MCF 10A (cell line): ENCODE measurements at regions not wholly inside any gene's neighbourhood (a gene's known extent, or its start where the extent isn't known, plus 50 kb on each side); places are given as distances from the start of the nearest gene placed in this dataset.
A peak's percentile ranks its signal among the peaks of the same experiment; 100 is the strongest.
"Not testable (repeated sequence)": the region's sequence is repeated elsewhere in the genome, so short reads cannot be mapped to it uniquely, and the experiment has no call there.

Experiments
- BruUV-seq: library from RNA; stranded (reverse); fragments of 400-500 nt; replicated peaks from 2 replicates; lab custom pipeline; 2021; lab: Mats Ljungman, UMichigan
- CTCF ChIA-PET: fragments of 300-600 bp; sonication (Branson Sonifier 250); formaldehyde crosslinking; extraction: SDS; loops from one replicate; lab custom pipeline; 2021; ENCODE audit warnings: antibody characterized with exemption, inconsistent platforms; lab: Yijun Ruan, JAX
- POLR2A ChIA-PET: fragments of 300-600, 350-650 bp; sonication (Branson Sonifier 250); formaldehyde crosslinking; extraction: SDS; loops from one replicate; lab custom pipeline; 2020; ENCODE audit warnings: antibody characterized with exemption, inconsistent platforms; lab: Yijun Ruan, JAX
- DNase-seq: peaks from one replicate; pipeline ENCODE4 v3.0.0-alpha.2; 2018; ENCODE audit not compliant: unreplicated experiment
- H3K27ac Mint-ChIP-seq: one replicate; pipeline ENCODE4 v1.8.0; 2022; ENCODE audit warnings: mild to moderate bottlenecking, low read depth, mixed read lengths; ENCODE audit not compliant: unreplicated experiment
- H3K27me3 Mint-ChIP-seq: one replicate; pipeline ENCODE4 v1.8.0; 2022; ENCODE audit warnings: mixed read lengths; ENCODE audit not compliant: insufficient read depth, unreplicated experiment
- H3K36me3 Mint-ChIP-seq: one replicate; pipeline ENCODE4 v1.8.0; 2022; ENCODE audit warnings: mild to moderate bottlenecking, moderate library complexity, mixed read lengths; ENCODE audit not compliant: insufficient read depth, unreplicated experiment
- H3K4me1 Mint-ChIP-seq: one replicate; pipeline ENCODE4 v1.8.0; 2022; ENCODE audit warnings: mixed read lengths; ENCODE audit not compliant: insufficient read depth, unreplicated experiment
- H3K4me3 Mint-ChIP-seq: one replicate; pipeline ENCODE4 v1.8.0; 2022; ENCODE audit warnings: mild to moderate bottlenecking, moderate library complexity, mixed read lengths; ENCODE audit not compliant: unreplicated experiment
- H3K9me3 Mint-ChIP-seq: one replicate; pipeline ENCODE4 v1.8.0; 2022; ENCODE audit warnings: mixed read lengths; ENCODE audit not compliant: unreplicated experiment
- intact Hi-C: fragments of 100-400 bp; cut with micrococcal nuclease; formaldehyde crosslinking; loops from 2 replicates; pipeline ENCODE4 v1.14.1; 2022
- TF ChIP-seq, protein P1 (sequence below): fragments of 200-600 bp; IDR thresholded peaks from one replicate; pipeline ENCODE4 v1.8.0; 2022; ENCODE audit warnings: antibody characterized with exemption, mild to moderate bottlenecking; ENCODE audit not compliant: unreplicated experiment

GRCh38 chr5:51712201-51712600, 329.0 kb downstream of the ISL1 start:
- no peak overlapping the region for H3K4me3 Mint-ChIP-seq
- BruUV-seq, result no TSS peak
- H3K27me3 Mint-ChIP-seq, result no peaks in the 10 kb centered on the region
- ChIA-PET CTCF (no interaction called here), POLR2A (no interaction called here)
- no peaks in the 10 kb centered on the region for H3K9me3 Mint-ChIP-seq
- no peak overlapping the region for H3K27ac Mint-ChIP-seq
- intact Hi-C loops, result no loop called here
- no peaks in the 10 kb centered on the region for H3K4me1 Mint-ChIP-seq
- TF ChIP-seq, protein P1, sequence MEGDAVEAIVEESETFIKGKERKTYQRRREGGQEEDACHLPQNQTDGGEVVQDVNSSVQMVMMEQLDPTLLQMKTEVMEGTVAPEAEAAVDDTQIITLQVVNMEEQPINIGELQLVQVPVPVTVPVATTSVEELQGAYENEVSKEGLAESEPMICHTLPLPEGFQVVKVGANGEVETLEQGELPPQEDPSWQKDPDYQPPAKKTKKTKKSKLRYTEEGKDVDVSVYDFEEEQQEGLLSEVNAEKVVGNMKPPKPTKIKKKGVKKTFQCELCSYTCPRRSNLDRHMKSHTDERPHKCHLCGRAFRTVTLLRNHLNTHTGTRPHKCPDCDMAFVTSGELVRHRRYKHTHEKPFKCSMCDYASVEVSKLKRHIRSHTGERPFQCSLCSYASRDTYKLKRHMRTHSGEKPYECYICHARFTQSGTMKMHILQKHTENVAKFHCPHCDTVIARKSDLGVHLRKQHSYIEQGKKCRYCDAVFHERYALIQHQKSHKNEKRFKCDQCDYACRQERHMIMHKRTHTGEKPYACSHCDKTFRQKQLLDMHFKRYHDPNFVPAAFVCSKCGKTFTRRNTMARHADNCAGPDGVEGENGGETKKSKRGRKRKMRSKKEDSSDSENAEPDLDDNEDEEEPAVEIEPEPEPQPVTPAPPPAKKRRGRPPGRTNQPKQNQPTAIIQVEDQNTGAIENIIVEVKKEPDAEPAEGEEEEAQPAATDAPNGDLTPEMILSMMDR, result no peak
- H3K36me3 Mint-ChIP-seq, result no peaks in the 10 kb centered on the region
- no peak for DNase-seq

- H3K9me3 Mint-ChIP-seq, POLR2A ChIA-PET, DNase-seq, intact Hi-C loops, BruUV-seq, H3K4me1 Mint-ChIP-seq, H3K36me3 Mint-ChIP-seq, H3K4me3 Mint-ChIP-seq, H3K27me3 Mint-ChIP-seq, H3K27ac Mint-ChIP-seq: not testable (repeated sequence)
- CTCF ChIA-PET, result interaction anchor here (1.1 kb wide), 1 partner anchor 8 kb away, joined by 3 read pairs; no protein-coding TSS in a partner anchor
Measured at GRCh38 chr5:51715445-51715844, 332.2 kb downstream of the ISL1 start.

GRCh38 chr5:51731421-51732029, 348.3 kb downstream of the ISL1 start:
- DNase-seq, result peak; percentile 2
- Mint-ChIP-seq H3K4me1 (peaks cover 9% of the 10 kb centered on the region), H3K27me3 (no peaks in the 10 kb centered on the region), H3K27ac (peak overlapping the region; percentile 19), H3K4me3 (no peak overlapping the region), H3K36me3 (no peaks in the 10 kb centered on the region), H3K9me3 (no peaks in the 10 kb centered on the region)
- intact Hi-C loops, result no loop called here
- no TSS peak for BruUV-seq
- CTCF ChIA-PET, result interaction anchor here (0.6 kb wide), 2 partner anchors 625 to 724 kb away, joined by 3 read pairs; no protein-coding TSS in a partner anchor
- POLR2A ChIA-PET, result interaction anchor here (0.7 to 1.6 kb wide), 4 partner anchors 13 to 348 kb away, joined by 3 to 4 read pairs (median 4); partner anchors contain the start of gene ISL1
- TF ChIP-seq, protein P1, result no peak

DNA sequence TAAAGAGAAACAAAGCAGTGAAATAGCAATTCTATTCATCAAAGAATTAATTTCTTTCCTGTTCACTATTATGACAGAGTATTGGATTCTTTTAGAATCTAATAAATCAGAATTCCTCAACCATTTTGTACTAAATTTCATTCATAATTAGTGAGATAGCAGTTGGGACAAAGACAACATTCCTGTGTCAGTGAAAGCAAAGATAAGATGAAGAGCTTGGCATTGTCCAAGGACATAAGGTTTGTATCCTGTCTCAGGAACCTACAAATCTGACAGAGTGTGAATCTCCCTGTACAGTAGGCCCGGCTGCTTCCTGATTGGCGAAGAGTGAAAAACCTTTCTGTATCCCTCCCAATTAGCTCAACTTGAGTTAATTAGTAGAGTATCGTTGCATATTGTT, 349.1 kb downstream of the ISL1 start:
- CTCF ChIA-PET, result interaction anchor here (0.6 to 1.0 kb wide), 2 partner anchors 13 to 624 kb away, joined by 3 to 4 read pairs; no protein-coding TSS in a partner anchor
- Mint-ChIP-seq H3K27ac (peak overlapping the region; percentile 19), H3K9me3 (no peaks in the 10 kb centered on the region), H3K36me3 (no peaks in the 10 kb centered on the region), H3K4me1 (peaks cover 9% of the 10 kb centered on the region), H3K4me3 (no peak overlapping the region), H3K27me3 (no peaks in the 10 kb centered on the region)
- intact Hi-C loops, result no loop called here
- TF ChIP-seq, protein P1, result no peak
- POLR2A ChIA-PET, result interaction anchor here (0.7 to 1.6 kb wide), 3 partner anchors 47 to 349 kb away, joined by 3 to 4 read pairs (median 4); partner anchors contain the start of gene ISL1
- BruUV-seq, result no TSS peak
- DNase-seq, result no peak
